GM23248 (cell line): ENCODE measurements at regions not wholly inside any gene's neighbourhood (a gene's known extent, or its start where the extent isn't known, plus 50 kb on each side); places are given as distances from the start of the nearest gene placed in this dataset.

Experiments
- DNase-seq: peaks from one replicate; pipeline ENCODE4 v3.0.0-alpha.2; 2015
- H2AFZ ChIP-seq: fragments of 200-600 bp; sonication (generic); 2 replicates; pipeline ENCODE4 v1.6.1; 2016; ENCODE audit warnings: antibody characterized with exemption
- H3F3A ChIP-seq: fragments of 200-600 bp; sonication (generic); 2 replicates; pipeline ENCODE4 v1.6.1; 2016; ENCODE audit warnings: mild to moderate bottlenecking, antibody characterized with exemption, mixed run types; ENCODE audit not compliant: insufficient read depth
- H3K27ac ChIP-seq: fragments of 200-600 bp; sonication (generic); 2 replicates; pipeline ENCODE4 v1.5.1; 2016; ENCODE audit warnings: mild to moderate bottlenecking
- H3K27me3 ChIP-seq: fragments of 200-600 bp; sonication (generic); replicated peaks from 2 replicates; pipeline ENCODE4 v1.6.1; 2016; ENCODE audit warnings: mild to moderate bottlenecking; ENCODE audit not compliant: insufficient read depth
- H3K36me3 ChIP-seq: fragments of 200-600 bp; sonication (generic); 2 replicates; pipeline ENCODE4 v1.6.1; 2016; ENCODE audit warnings: low read depth, mild to moderate bottlenecking
- H3K4me1 ChIP-seq: fragments of 200-600 bp; sonication (generic); 2 replicates; pipeline ENCODE4 v1.6.1; 2016; ENCODE audit warnings: mild to moderate bottlenecking; ENCODE audit not compliant: insufficient read depth
- H3K4me2 ChIP-seq: fragments of 200-600 bp; sonication (generic); one replicate; pipeline ENCODE4 v1.6.1; 2016; ENCODE audit warnings: mild to moderate bottlenecking; ENCODE audit not compliant: unreplicated experiment
- H3K4me3 ChIP-seq: fragments of 200-600 bp; sonication (generic); 2 replicates; pipeline ENCODE4 v1.5.1; 2016; ENCODE audit warnings: mild to moderate bottlenecking
- H3K79me2 ChIP-seq: fragments of 200-600 bp; sonication (generic); 2 replicates; pipeline ENCODE4 v1.6.1; 2016; ENCODE audit warnings: mild to moderate bottlenecking; ENCODE audit not compliant: insufficient read depth
- H3K9ac ChIP-seq: fragments of 200-600 bp; sonication (generic); 2 replicates; pipeline ENCODE4 v1.6.1; 2016; ENCODE audit warnings: mild to moderate bottlenecking
- H3K9me2 ChIP-seq: fragments of 200-600 bp; sonication (generic); 2 replicates; pipeline ENCODE4 v1.6.1; 2016; ENCODE audit warnings: mixed run types, mild to moderate bottlenecking, moderate library complexity; ENCODE audit not compliant: insufficient read depth
- H3K9me3 ChIP-seq: fragments of 200-600 bp; sonication (generic); one replicate; pipeline ENCODE4 v1.6.1; 2017; ENCODE audit warnings: low read depth
- H4K20me1 ChIP-seq: fragments of 200-600 bp; sonication (generic); 2 replicates; pipeline ENCODE4 v1.6.0; 2016; ENCODE audit not compliant: insufficient read depth
- EZH2 ChIP-seq: fragments of 200-600 bp; sonication (generic); IDR thresholded peaks from 2 replicates; pipeline ENCODE4 v1.6.1; 2018; ENCODE audit warnings: antibody characterized with exemption, mild to moderate bottlenecking; ENCODE audit not compliant: insufficient read depth, poor library complexity, severe bottlenecking
- EZH2phosphoT487 ChIP-seq: fragments of 200-600 bp; sonication (generic); IDR thresholded peaks from 2 replicates; pipeline ENCODE4 v1.6.1; 2018; ENCODE audit warnings: antibody characterized with exemption, moderate library complexity, mild to moderate bottlenecking, low read depth; ENCODE audit not compliant: insufficient read depth
- WGBS, 2 experiments: methylation state at CpG; one replicate each; pipeline ENCODE4 v1.1.6; 2015 to 2017; ENCODE audit warnings: low lambda C conversion rate in 2 of 2, low coverage in 1 of 2; ENCODE audit errors: missing lambda C conversion rate in 2 of 2; 5-methylcytosine and 5-hydroxymethylcytosine counted together
- in situ Hi-C: fragments of 300-500 bp; cut with MboI; formaldehyde crosslinking; loops from 2 replicates; pipeline ENCODE4 v1.15.0; 2020

- Histone ChIP-seq H3K9ac (no peak overlapping the region), H3F3A (no peaks in the 10 kb centered on the region), H3K4me3 (no peak overlapping the region), H3K36me3 (no peaks in the 10 kb centered on the region), H3K27ac (no peak overlapping the region), H3K9me2 (no peaks in the 10 kb centered on the region), H4K20me1 (no peaks in the 10 kb centered on the region), H3K4me1 (no peaks in the 10 kb centered on the region), H2AFZ (no peak overlapping the region), H3K4me2 (no peak overlapping the region), H3K9me3 (no peaks in the 10 kb centered on the region), H3K79me2 (no peaks in the 10 kb centered on the region), H3K27me3 (no peaks in the 10 kb centered on the region)
- DNase-seq: no peak
- TF ChIP-seq EZH2 (no peak), EZH2phosphoT487 (no peak)
- WGBS, 2 experiments: 50% methylated on average over 6 of the region's 6 CpGs
- in situ Hi-C loops: no loop called here
Observed at GRCh38 chr6:9783567-9783966, 631.3 kb downstream of the TFAP2A start.

- H3K4me2 ChIP-seq: peak overlapping the region; percentile 18
- in situ Hi-C loops: no loop called here
- no peaks in the 10 kb centered on the region for H3K36me3 ChIP-seq
- H3K4me1 ChIP-seq: peaks cover 9% of the 10 kb centered on the region
- H3K27me3 ChIP-seq: no peaks in the 10 kb centered on the region
- DNase-seq: peak; percentile 75
- no peaks in the 10 kb centered on the region for H4K20me1 ChIP-seq
- no peaks in the 10 kb centered on the region for H3K9me2 ChIP-seq
- no peak for TF ChIP-seq EZH2
- TF ChIP-seq EZH2phosphoT487: no peak
- peak overlapping the region; percentile 70 for H3K27ac ChIP-seq
- H3K9ac ChIP-seq: peak overlapping the region; percentile 10; the same call in 1 of the 2 replicates
- 21 to 22% methylated on average over 6 of the region's 6 CpGs for WGBS, 2 experiments
- peaks cover 9% of the 10 kb centered on the region; the same call in 1 of the 2 replicates for H3F3A ChIP-seq
- no peaks in the 10 kb centered on the region for H3K9me3 ChIP-seq
- peak overlapping the region; percentile 62 for H2AFZ ChIP-seq
- no peak overlapping the region for H3K4me3 ChIP-seq
- no peaks in the 10 kb centered on the region for H3K79me2 ChIP-seq
Observed at GRCh38 chr6:9766240-9766915, 648.5 kb downstream of the TFAP2A start.

GRCh38 chr6:9761220-9761619, 653.7 kb downstream of the TFAP2A start:
- 50 to 68% methylated on average over 4 of the region's 4 CpGs for WGBS, 2 experiments
- no peaks in the 10 kb centered on the region for H4K20me1 ChIP-seq
- peak overlapping the region; percentile 7 for H3K4me2 ChIP-seq
- H3K9ac ChIP-seq: no peak overlapping the region
- H3K9me3 ChIP-seq: no peaks in the 10 kb centered on the region
- no peaks in the 10 kb centered on the region for H3K79me2 ChIP-seq
- H3K9me2 ChIP-seq: no peaks in the 10 kb centered on the region
- TF ChIP-seq EZH2 (no peak), EZH2phosphoT487 (no peak)
- no peaks in the 10 kb centered on the region for H3K4me1 ChIP-seq
- no peak overlapping the region for H2AFZ ChIP-seq
- no peaks in the 10 kb centered on the region for H3K27me3 ChIP-seq
- in situ Hi-C loops: no loop called here
- H3K27ac ChIP-seq: no peak overlapping the region
- no peaks in the 10 kb centered on the region for H3F3A ChIP-seq
- no peak overlapping the region for H3K4me3 ChIP-seq
- no peak for DNase-seq
- H3K36me3 ChIP-seq: no peaks in the 10 kb centered on the region

- no peaks in the 10 kb centered on the region for H3K4me1 ChIP-seq
- H2AFZ ChIP-seq: no peak overlapping the region
- H3K27me3 ChIP-seq: no peaks in the 10 kb centered on the region
- H3K79me2 ChIP-seq: no peaks in the 10 kb centered on the region
- in situ Hi-C loops: no loop called here
- H3K4me2 ChIP-seq: no peak overlapping the region
- no peaks in the 10 kb centered on the region for H3K9me2 ChIP-seq
- WGBS, 2 experiments: 40 to 47% methylated on average over 5 of the region's 5 CpGs
- TF ChIP-seq EZH2: no peak
- TF ChIP-seq EZH2phosphoT487: no peak
- no peak overlapping the region for H3K9ac ChIP-seq
- no peak overlapping the region for H3K27ac ChIP-seq
- no peak for DNase-seq
- no peak overlapping the region for H3K4me3 ChIP-seq
- H3K9me3 ChIP-seq: no peaks in the 10 kb centered on the region
- H3F3A ChIP-seq: no peaks in the 10 kb centered on the region
- no peaks in the 10 kb centered on the region for H3K36me3 ChIP-seq
- no peaks in the 10 kb centered on the region for H4K20me1 ChIP-seq
Observed at GRCh38 chr6:9754515-9754914, 660.4 kb downstream of the TFAP2A start.
